ENCODE measurements at regions not wholly inside any gene's neighbourhood (a gene's known extent, or its start where the extent isn't known, plus 50 kb on each side); places are given as distances from the start of the nearest gene placed in this dataset.
A peak's percentile ranks its signal among the peaks of the same experiment; 100 is the strongest.

- no peak for DNase-seq (ENCODE audit: extremely low spot score, unreplicated experiment)
- Mint-ChIP-seq H3K36me3 (ENCODE audit: unreplicated experiment) (no peaks in the 10 kb centered on the region), H3K27me3 (ENCODE audit: unreplicated experiment) (no peaks in the 10 kb centered on the region), H3K9me3 (ENCODE audit: unreplicated experiment) (peaks cover 12% of the 10 kb centered on the region), H3K27ac (ENCODE audit: unreplicated experiment) (no peak overlapping the region), H3K4me1 (ENCODE audit: unreplicated experiment) (peaks cover 6% of the 10 kb centered on the region), H3K4me3 (ENCODE audit: unreplicated experiment) (no peak overlapping the region)
- TF ChIP-seq CTCF (IDR thresholded peaks at IDR 0.05): no peak
These were observed 508.2 kb upstream of the KIF2B start for GRCh38 chr17:53314521-53314920.

DNA sequence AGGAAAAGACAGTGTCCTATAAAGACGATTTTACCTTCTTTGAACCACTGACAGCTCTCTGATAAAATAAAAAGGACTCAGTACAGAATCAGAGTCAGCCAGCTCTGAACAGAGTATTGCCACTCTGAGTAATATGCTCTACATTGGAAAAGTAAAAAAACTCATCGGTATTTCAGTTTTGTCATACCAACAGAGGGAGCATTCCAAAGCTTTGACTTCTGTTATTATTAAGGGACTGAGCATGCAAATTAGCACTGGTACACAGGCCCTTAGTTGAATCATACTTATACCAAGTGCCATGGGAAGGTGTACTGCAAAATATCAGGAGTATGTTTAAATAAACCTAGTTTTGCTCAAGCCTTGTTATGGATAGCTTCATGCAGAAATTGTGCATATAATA is 509.0 kb upstream of the KIF2B start:
- DNase-seq (ENCODE audit: extremely low spot score, unreplicated experiment): no peak
- no peaks in the 10 kb centered on the region for H3K36me3 Mint-ChIP-seq (ENCODE audit: unreplicated experiment)
- no peak overlapping the region for H3K27ac Mint-ChIP-seq (ENCODE audit: unreplicated experiment)
- peaks cover 6% of the 10 kb centered on the region for H3K4me1 Mint-ChIP-seq (ENCODE audit: unreplicated experiment)
- peaks cover 12% of the 10 kb centered on the region for H3K9me3 Mint-ChIP-seq (ENCODE audit: unreplicated experiment)
- peak; percentile 26 for TF ChIP-seq CTCF (IDR thresholded peaks at IDR 0.05)
- H3K27me3 Mint-ChIP-seq (ENCODE audit: unreplicated experiment): no peaks in the 10 kb centered on the region
- H3K4me3 Mint-ChIP-seq (ENCODE audit: unreplicated experiment): no peak overlapping the region

GRCh38 chr17:53278466-53278865 is 544.3 kb upstream of the KIF2B start:
- Mint-ChIP-seq H3K36me3 (ENCODE audit: unreplicated experiment) (no peaks in the 10 kb centered on the region), H3K27me3 (ENCODE audit: unreplicated experiment) (no peaks in the 10 kb centered on the region), H3K4me1 (ENCODE audit: unreplicated experiment) (no peaks in the 10 kb centered on the region), H3K4me3 (ENCODE audit: unreplicated experiment) (no peak overlapping the region), H3K9me3 (ENCODE audit: unreplicated experiment) (no peaks in the 10 kb centered on the region), H3K27ac (ENCODE audit: unreplicated experiment) (no peak overlapping the region)
- no peak for DNase-seq (ENCODE audit: extremely low spot score, unreplicated experiment)
- no peak for TF ChIP-seq CTCF (IDR thresholded peaks at IDR 0.05)

DNA sequence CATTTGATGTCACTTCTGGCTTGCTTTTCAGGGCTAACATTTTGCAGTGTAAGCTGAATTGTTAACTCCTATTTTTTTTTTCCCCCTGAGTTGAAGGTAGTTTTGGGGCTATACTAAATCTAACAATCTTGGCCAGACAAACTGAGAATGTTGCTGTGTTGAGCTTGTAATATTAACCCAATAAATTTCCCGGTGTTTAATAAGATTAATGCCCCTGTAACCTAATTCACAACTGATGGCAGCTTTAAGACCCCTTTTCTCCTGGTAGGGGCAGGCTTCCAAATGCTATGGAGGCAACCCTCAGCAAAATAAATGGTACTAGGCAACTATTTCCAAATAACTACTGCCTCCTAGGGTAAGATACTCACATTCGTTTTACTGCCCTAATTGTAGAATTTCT is 549.6 kb upstream of the KIF2B start:
- no peaks in the 10 kb centered on the region for H3K27me3 Mint-ChIP-seq (ENCODE audit: unreplicated experiment)
- no peak for TF ChIP-seq CTCF (IDR thresholded peaks at IDR 0.05)
- H3K4me3 Mint-ChIP-seq (ENCODE audit: unreplicated experiment): no peak overlapping the region
- no peak for DNase-seq (ENCODE audit: extremely low spot score, unreplicated experiment)
- H3K36me3 Mint-ChIP-seq (ENCODE audit: unreplicated experiment): no peaks in the 10 kb centered on the region
- H3K9me3 Mint-ChIP-seq (ENCODE audit: unreplicated experiment): no peaks in the 10 kb centered on the region
- H3K27ac Mint-ChIP-seq (ENCODE audit: unreplicated experiment): no peak overlapping the region
- H3K4me1 Mint-ChIP-seq (ENCODE audit: unreplicated experiment): no peaks in the 10 kb centered on the region

GRCh38 chr17:53270936-53271335 is 551.8 kb upstream of the KIF2B start:
- Mint-ChIP-seq H3K27ac (ENCODE audit: unreplicated experiment) (no peak overlapping the region), H3K4me3 (ENCODE audit: unreplicated experiment) (no peak overlapping the region), H3K4me1 (ENCODE audit: unreplicated experiment) (no peaks in the 10 kb centered on the region), H3K36me3 (ENCODE audit: unreplicated experiment) (no peaks in the 10 kb centered on the region), H3K9me3 (ENCODE audit: unreplicated experiment) (no peaks in the 10 kb centered on the region), H3K27me3 (ENCODE audit: unreplicated experiment) (no peaks in the 10 kb centered on the region)
- DNase-seq (ENCODE audit: extremely low spot score, unreplicated experiment): no peak
- no peak for TF ChIP-seq CTCF (IDR thresholded peaks at IDR 0.05)

Measured in osteocyte (in vitro differentiated cells).